Testis (tissue), 2 donors: ENCODE measurements at regions not wholly inside any gene's neighbourhood (a gene's known extent, or its start where the extent isn't known, plus 50 kb on each side); places are given as distances from the start of the nearest gene placed in this dataset.
"Not testable (repeated sequence)": the region's sequence is repeated elsewhere in the genome, so short reads cannot be mapped to it uniquely, and the experiment has no call there.

Source experiments
- DNase-seq: peaks from one replicate; pipeline ENCODE4 v3.0.0-alpha.2; 2019
- H3K27ac ChIP-seq, 2 donors: fragments of 200-600 bp; sonication (generic); one replicate each; pipeline ENCODE4 v1.5.1; 2019
- H3K27me3 ChIP-seq: fragments of 200-600 bp; sonication (generic); one replicate; pipeline ENCODE4 v1.5.1; 2019
- H3K36me3 ChIP-seq: fragments of 200-600 bp; sonication (generic); one replicate; pipeline ENCODE4 v1.5.1; 2017; ENCODE audit warnings: low read depth; ENCODE audit errors: missing control alignments
- H3K4me1 ChIP-seq: fragments of 200-600 bp; sonication (generic); one replicate; pipeline ENCODE4 v1.5.1; 2019
- H3K4me3 ChIP-seq, 2 donors: fragments of 200-600 bp; sonication (generic); one replicate each; pipeline ENCODE4 v1.5.1; 2017 to 2019
- H3K9me3 ChIP-seq: fragments of 200-600 bp; sonication (generic); one replicate; pipeline ENCODE4 v1.5.1; 2017
- CTCF ChIP-seq, 3 experiments: fragments of 450-650 bp in 2 of 3; fragments of 200-600 bp in 1 of 3; sonication (generic) in 1 of 3; IDR thresholded peaks; one replicate each; pipeline ENCODE4 v1.5.1; 2016 to 2019; ENCODE audit warnings: antibody characterized with exemption in 3 of 3, mild to moderate bottlenecking in 2 of 3, moderate library complexity in 1 of 3
- POLR2A ChIP-seq: fragments of 450-650 bp; IDR thresholded peaks from one replicate; pipeline ENCODE4 v1.6.1; 2017; ENCODE audit warnings: antibody characterized with exemption, mild to moderate bottlenecking, moderate library complexity
- WGBS, 2 donors: methylation state at CpG; one replicate each; pipeline ENCODE4 v1.1.5; 2018; 5-methylcytosine and 5-hydroxymethylcytosine counted together
- intact Hi-C: fragments of 100-400 bp; cut with DNase I; formaldehyde crosslinking; loops from one replicate; pipeline ENCODE4 v1.15.1; 2023; ENCODE audit warnings: low total_unique reads

GRCh38 chr18:71301596-71301995 lies 1012.8 kb downstream of the SOCS6 start:
- Histone ChIP-seq H3K4me1 (no peaks in the 10 kb centered on the region), H3K27me3 (no peaks in the 10 kb centered on the region), H3K9me3 (no peaks in the 10 kb centered on the region), H3K36me3 (no peaks in the 10 kb centered on the region), H3K27ac (no peak overlapping the region), H3K4me3 (no peak overlapping the region)
- no peak for DNase-seq
- 79 to 87% methylated on average over 4 of the region's 4 CpGs for WGBS, 2 donors
- TF ChIP-seq POLR2A, result no peak
- TF ChIP-seq CTCF (IDR thresholded peaks at IDR 0.05), result no peak
- intact Hi-C loops, result no loop called here

- H3K27me3 ChIP-seq, intact Hi-C loops, H3K4me3 ChIP-seq, H3K27ac ChIP-seq, DNase-seq, H3K36me3 ChIP-seq, H3K4me1 ChIP-seq, H3K9me3 ChIP-seq: not testable (repeated sequence)
- WGBS, 2 donors, result 81 to 83% methylated on average over 3 of the region's 3 CpGs
Observed at GRCh38 chr18:71294201-71294600, 1005.4 kb downstream of the SOCS6 start.

- no peak overlapping the region for H3K27ac ChIP-seq
- intact Hi-C loops, result no loop called here
- H3K9me3 ChIP-seq, result no peaks in the 10 kb centered on the region
- H3K4me3 ChIP-seq, result no peak overlapping the region
- no peaks in the 10 kb centered on the region for H3K4me1 ChIP-seq
- no peaks in the 10 kb centered on the region for H3K36me3 ChIP-seq
- DNase-seq, result no peak
- no peak for TF ChIP-seq CTCF (IDR thresholded peaks at IDR 0.05)
- H3K27me3 ChIP-seq, result no peaks in the 10 kb centered on the region
Observed at GRCh38 chr18:71293322-71293721, 1004.5 kb downstream of the SOCS6 start.

GRCh38 chr18:71287268-71287667 lies 998.4 kb downstream of the SOCS6 start:
- WGBS, 2 donors, result 30 to 33% methylated on average over 2 of the region's 2 CpGs
- Histone ChIP-seq H3K36me3 (no peaks in the 10 kb centered on the region), H3K4me1 (no peaks in the 10 kb centered on the region), H3K9me3 (no peaks in the 10 kb centered on the region), H3K27ac (no peak overlapping the region), H3K4me3 (no peak overlapping the region), H3K27me3 (no peaks in the 10 kb centered on the region)
- TF ChIP-seq POLR2A (no peak), CTCF (IDR thresholded peaks at IDR 0.05) (no peak)
- intact Hi-C loops, result no loop called here
- no peak for DNase-seq

- H3K27me3 ChIP-seq, result no peaks in the 10 kb centered on the region
- TF ChIP-seq POLR2A (no peak), CTCF (IDR thresholded peaks at IDR 0.05) (no peak)
- intact Hi-C loops, result no loop called here
- 68 to 90% methylated on average over 6 of the region's 6 CpGs for whole genome bisulfite sequencing, 2 donors
- H3K9me3 ChIP-seq, result no peaks in the 10 kb centered on the region
- no peaks in the 10 kb centered on the region for H3K4me1 ChIP-seq
- no peak for DNase-seq
- H3K36me3 ChIP-seq, result no peaks in the 10 kb centered on the region
- H3K4me3 ChIP-seq, result no peak overlapping the region
- no peak overlapping the region for H3K27ac ChIP-seq
Observed at GRCh38 chr18:71252351-71252865, 963.6 kb downstream of the SOCS6 start.
